HG02610 (cell line): ENCODE measurements at regions not wholly inside any gene's neighbourhood (a gene's known extent, or its start where the extent isn't known, plus 50 kb on each side); places are given as distances from the start of the nearest gene placed in this dataset.

Experiments
- ATAC-seq: cut with Tn5 transposase; IDR thresholded peaks from one replicate; pipeline ENCODE4 v1.9.1; 2021; ENCODE audit warnings: mild to moderate bottlenecking, moderate library complexity; ENCODE audit not compliant: unreplicated experiment

GRCh38 chrX:124518885-124519284 lies 172.5 kb downstream of the SH2D1A start:
- no peak for ATAC-seq

- ATAC-seq, result no peak
These were observed 178.5 kb downstream of the SH2D1A start for GRCh38 chrX:124524852-124525251.

GRCh38 chrX:124529786-124530185 lies 183.4 kb downstream of the SH2D1A start:
- no peak for ATAC-seq

- no peak for ATAC-seq
These were observed 184.4 kb downstream of the SH2D1A start for GRCh38 chrX:124530803-124531202.

GRCh38 chrX:124534536-124534935 lies 188.2 kb downstream of the SH2D1A start:
- ATAC-seq, result no peak

- no peak for ATAC-seq
These were observed 194.1 kb downstream of the SH2D1A start for GRCh38 chrX:124540474-124540873.

GRCh38 chrX:124548571-124548970 lies 202.2 kb downstream of the SH2D1A start:
- no peak for ATAC-seq

GRCh38 chrX:124555036-124555595 lies 208.8 kb downstream of the SH2D1A start:
- ATAC-seq, result no peak

GRCh38 chrX:124557976-124558375 lies 211.6 kb downstream of the SH2D1A start:
- ATAC-seq, result no peak

- no peak for ATAC-seq
These were observed 227.1 kb downstream of the SH2D1A start for GRCh38 chrX:124573468-124573867.

GRCh38 chrX:124592744-124593143 lies 246.4 kb downstream of the SH2D1A start:
- ATAC-seq, result no peak

- ATAC-seq, result no peak
These were observed 247.8 kb downstream of the SH2D1A start for GRCh38 chrX:124594017-124594651.

- no peak for ATAC-seq
These were observed 259.1 kb downstream of the SH2D1A start for GRCh38 chrX:124605511-124605910.

GRCh38 chrX:124606724-124607123 lies 260.4 kb downstream of the SH2D1A start:
- no peak for ATAC-seq

GRCh38 chrX:124619710-124620109 lies 273.3 kb downstream of the SH2D1A start:
- ATAC-seq, result no peak

GRCh38 chrX:124634363-124634762 lies 288.0 kb downstream of the SH2D1A start:
- no peak for ATAC-seq

- no peak for ATAC-seq
These were observed 295.6 kb downstream of the SH2D1A start for GRCh38 chrX:124641737-124642491.

GRCh38 chrX:124646403-124646802 lies 300.0 kb downstream of the SH2D1A start:
- ATAC-seq, result no peak

- no peak for ATAC-seq
These were observed 304.7 kb downstream of the SH2D1A start for GRCh38 chrX:124651031-124651430.

- ATAC-seq, result no peak
These were observed 319.4 kb downstream of the SH2D1A start for GRCh38 chrX:124665621-124666400.

GRCh38 chrX:124679199-124679598 lies 332.8 kb downstream of the SH2D1A start:
- ATAC-seq, result no peak
